Suppressor macrophage treated with lipopolysaccharide for 4 hours (primary cell): ENCODE measurements at regions not wholly inside any gene's neighbourhood (a gene's known extent, or its start where the extent isn't known, plus 50 kb on each side); places are given as distances from the start of the nearest gene placed in this dataset.

Experiments used
- DNase-seq: peaks from one replicate; pipeline ENCODE4 v3.0.0-alpha.2; 2020

GRCh38 chr14:87712396-87713090, 280.4 kb downstream of the GALC start:
- DNase-seq = no peak

DNA sequence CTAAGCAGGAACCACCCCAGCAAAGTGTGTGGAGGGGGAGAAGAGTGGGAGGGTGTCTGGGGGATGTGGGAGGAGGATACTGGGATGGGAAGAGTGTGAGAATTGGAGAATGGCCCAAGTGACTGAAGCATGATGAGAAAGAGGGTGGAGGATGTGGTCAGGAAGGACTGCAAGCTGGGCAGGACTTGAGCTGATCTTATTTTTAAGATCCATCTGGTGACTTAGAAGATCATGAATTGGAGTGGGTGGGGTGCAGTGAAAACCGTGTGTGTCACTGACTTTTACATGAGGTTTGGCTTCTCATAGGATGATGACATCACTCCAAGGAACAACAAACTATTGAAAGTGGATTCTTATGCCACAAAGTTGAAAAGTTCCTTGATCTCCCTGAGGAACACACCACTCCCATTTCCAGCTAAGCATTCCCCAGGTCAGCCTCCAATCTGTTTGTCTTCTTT, 287.5 kb downstream of the GALC start:
- DNase-seq = no peak

GRCh38 chr14:87698481-87698880, 294.5 kb downstream of the GALC start:
- DNase-seq = peak; percentile 5

DNA sequence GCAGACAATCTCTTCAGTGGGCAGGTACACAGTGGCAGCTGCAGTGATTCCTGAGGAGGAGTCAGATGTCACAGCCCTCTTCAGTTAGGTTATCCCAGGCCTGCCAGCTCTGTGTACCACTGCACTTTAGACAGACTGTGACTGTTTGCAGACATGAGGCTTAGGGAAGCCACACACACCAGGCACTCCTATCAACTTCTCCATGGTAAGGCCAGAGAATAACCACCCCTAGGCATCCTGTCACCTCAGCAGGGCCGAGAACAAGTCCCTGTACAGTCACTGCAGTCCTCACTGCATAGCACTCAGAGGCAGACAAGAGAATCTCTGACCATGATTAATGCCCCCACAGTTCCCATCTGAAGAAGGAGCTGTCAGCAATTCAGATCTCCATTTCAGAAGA, 296.5 kb downstream of the GALC start:
- DNase-seq = no peak

- no peak for DNase-seq
Observed at GRCh38 chr14:87691042-87691881, 301.7 kb downstream of the GALC start.

- no peak for DNase-seq
Observed at GRCh38 chr14:87690076-87690613, 302.8 kb downstream of the GALC start.

DNA sequence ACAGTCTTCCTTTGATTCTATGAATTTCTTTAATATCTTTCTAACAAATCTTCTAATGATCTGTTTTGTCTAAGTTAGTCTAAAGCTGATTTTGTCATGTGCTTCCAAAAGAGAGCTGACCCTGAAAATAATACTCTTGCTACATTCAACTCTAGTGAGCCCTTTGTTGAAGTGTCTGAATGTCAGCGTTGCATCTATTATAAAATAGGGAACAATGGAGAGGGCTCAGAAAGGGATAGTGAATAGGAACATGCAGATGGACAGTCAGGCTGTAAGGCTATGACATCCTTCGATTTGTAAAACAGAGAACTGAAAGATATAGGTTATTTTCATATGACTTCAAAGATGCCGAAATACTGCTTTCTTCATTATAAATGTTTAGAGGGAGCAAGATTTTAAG, 304.5 kb downstream of the GALC start:
- DNase-seq = no peak

DNA sequence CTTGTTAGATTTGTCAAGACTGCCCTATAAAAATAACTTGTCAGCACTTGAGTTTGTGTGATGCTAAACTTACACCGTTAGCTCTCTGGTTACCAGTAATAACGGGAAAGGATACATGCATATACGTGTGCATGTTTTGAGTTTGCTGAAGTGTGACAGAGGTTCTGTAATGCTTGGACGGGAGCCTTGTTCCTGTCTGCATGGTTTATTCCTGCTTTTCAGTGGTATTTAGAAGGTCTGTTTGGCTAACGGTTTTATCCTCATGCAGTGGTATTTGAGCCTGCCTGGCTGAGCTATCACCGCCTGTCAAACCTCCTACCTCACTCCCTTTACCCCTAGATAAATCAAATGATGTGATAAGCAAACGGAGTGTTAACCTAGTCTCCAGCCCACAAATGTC, 305.6 kb downstream of the GALC start:
- DNase-seq = no peak

- DNase-seq = no peak
Observed at GRCh38 chr14:87686746-87687145, 306.2 kb downstream of the GALC start.

DNA sequence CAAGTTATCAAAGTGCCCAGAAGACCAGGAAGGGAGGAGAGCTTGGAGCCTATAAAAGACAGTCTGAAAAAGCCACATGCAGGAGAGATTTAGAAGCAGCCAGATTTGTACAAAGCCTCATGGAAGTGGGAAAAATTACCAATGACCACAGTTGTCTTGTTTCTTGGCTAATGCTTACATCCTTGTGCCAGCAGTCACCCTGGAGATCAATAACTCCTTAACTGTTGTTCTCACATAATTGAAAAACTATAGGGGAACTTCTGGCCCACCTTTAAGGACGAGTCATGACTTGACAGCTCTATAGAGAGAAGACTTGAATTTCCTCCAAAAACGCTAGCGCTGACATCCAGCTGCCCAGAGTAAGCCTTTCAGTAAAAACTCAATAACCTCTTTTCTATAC, 313.1 kb downstream of the GALC start:
- DNase-seq = no peak

DNA sequence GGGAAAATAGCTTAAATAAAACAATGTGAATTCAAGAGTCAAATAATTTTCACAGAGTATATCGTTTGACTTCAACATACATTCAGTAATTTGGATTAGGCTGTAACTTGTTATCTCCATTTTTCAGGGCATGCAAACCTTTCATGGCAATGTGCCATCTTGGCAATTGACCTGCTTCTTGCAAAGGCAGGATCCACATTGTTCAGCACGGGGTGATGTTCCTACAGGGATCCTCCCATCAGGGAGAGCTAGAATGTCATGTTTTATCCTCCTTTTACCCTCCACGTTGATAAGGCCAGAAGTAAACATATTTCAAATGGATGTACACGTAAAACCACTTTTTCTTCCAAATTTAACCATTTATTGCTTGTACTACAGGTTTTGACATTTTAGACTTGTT, 314.4 kb downstream of the GALC start:
- no peak for DNase-seq

DNA sequence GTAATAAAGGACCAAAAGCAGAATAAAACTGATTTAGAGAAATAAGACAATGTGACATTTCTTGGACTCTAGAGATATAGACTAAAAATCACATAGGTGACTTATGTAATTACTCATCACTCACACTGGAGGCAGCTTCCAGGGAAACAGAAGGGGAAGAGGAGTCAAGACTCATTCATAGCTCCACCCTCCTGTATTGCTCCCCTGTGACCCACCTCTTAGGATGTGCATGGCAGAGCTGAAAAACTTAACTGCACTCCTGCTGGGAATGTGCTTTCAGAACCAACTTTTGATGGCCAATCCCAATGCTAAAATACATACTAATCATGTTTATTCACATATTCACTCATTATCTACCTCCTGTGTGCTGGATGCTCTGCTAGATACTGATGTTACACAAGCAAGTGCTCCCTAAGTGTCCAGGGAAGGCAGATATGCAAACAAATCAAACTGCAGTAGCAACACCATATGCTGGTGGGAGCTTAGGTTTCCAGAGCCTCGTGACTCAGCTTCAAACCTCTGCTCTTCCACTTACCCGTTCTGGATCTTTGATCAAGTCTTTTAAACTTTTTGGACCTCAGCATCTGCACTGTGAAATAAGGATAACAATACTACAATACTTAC, 316.1 kb downstream of the GALC start:
- DNase-seq = no peak

DNA sequence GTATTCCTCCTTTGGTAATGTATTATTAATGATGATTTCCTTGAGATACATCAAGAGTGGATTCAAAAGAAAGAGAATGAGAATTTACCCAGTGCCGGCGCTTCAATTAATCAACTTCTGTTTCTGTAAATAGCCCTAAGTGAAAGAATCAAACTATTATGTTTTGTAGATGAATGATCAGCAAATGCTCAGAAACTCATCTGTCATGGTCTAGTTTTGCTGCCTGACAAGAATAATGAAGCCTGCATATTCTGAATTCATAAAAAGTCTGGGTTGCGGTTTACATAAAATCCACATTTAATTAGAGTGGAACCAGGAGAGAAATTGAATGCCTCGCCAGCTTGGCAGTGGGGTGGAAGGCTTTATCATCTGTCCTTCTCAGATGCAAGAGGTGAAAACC, 325.3 kb downstream of the GALC start:
- no peak for DNase-seq

GRCh38 chr14:87656315-87656714, 336.7 kb downstream of the GALC start:
- no peak for DNase-seq

GRCh38 chr14:87652278-87652677, 340.7 kb downstream of the GALC start:
- no peak for DNase-seq

DNA sequence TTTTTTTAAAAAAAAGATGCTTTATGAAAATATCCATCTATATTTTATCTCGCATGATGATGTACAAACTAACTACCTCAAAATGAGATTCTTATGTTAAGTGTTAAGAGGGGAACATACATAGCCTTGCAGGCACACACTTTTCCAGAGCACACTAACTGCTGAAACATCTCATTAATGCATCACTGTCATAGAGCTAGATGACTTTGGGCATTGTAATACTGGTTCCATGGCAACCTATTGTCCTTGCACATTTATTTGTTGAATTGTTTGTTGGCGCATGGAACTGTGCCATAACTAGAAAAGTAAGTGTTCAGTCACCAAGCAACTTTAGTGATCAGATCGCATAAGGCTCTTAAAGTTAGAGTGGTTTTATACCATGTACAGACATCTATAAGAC, 348.3 kb downstream of the GALC start:
- no peak for DNase-seq

- DNase-seq = no peak
Observed at GRCh38 chr14:87643005-87643404, 350.0 kb downstream of the GALC start.

DNA sequence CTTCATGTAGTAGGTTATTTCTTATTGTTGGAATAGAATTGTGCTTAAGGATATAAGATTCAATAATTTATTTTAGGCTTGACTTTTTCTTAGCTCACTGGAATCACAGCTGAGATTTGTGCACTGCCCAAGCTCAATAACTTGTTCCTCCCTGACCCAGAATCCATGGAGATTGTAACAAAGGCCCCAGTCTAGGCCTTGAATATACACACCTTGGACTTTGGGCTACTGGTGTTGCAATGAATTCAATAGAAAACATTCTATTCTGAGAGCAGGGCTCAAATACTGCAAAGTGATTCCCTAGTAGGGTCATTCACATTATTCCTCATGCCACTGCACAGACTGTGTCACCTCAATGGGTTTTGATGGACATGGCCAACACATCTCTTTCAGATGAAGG, 352.4 kb downstream of the GALC start:
- DNase-seq = no peak

- no peak for DNase-seq
Observed at GRCh38 chr14:87638196-87638595, 354.8 kb downstream of the GALC start.

DNA sequence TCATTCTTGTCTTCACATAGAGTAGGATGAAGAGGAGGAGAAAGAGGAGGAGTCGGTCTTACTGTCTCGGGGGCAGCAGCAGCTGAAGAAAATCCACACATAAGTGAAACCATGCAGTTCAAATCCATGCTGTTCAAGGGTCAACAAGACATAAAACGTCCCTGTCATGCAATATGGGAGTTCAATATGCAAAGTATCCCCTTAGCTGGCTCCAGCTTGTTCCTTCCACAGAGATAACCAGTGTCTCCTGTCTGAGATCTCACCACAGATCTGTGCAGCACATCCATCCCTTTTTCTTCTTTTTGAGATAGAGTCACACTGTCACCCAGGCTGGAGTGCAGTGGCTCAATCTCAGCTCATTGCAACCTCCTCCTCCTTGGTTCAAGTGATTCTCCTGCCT, 357.5 kb downstream of the GALC start:
- no peak for DNase-seq

- no peak for DNase-seq
Observed at GRCh38 chr14:87632796-87633195, 360.2 kb downstream of the GALC start.

DNA sequence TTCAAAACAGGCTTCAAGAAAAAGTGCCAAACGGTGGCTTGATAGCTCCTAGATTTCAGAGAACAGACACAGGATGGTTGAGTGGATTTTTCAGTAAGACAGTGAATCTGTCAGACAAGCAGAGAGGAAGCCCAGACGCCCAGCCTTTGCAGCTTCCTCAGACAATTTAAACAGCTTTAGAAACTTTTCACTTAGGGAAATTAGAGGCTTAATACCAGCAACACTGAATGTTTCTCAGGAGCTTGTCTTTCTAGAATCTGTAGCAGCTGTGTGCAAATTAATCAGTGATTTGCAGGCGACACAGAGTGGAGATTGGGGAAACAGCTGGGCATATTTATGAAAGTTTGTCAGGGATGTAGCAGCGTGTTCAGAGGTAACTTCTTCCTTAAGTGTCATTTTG, 362.1 kb downstream of the GALC start:
- no peak for DNase-seq

GRCh38 chr14:87629788-87630187, 363.2 kb downstream of the GALC start:
- DNase-seq = no peak

DNA sequence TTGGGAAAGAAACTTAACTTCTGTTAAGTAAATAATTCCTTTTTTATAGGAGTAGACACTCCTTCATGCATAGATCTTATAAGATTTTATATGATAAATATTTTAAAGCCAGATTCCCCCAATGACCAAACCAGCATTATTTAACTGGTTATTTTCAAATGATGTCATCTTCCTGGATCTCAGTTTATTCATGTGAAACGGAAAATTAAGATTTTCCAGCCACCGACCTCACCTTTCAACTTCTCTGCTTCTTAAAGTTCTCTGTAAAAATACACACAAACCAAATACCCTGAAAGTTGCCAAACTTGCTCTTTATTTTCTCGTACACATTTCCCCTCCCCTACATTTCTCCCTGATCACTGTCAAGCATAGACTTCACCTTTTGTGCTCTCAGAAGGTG, 364.2 kb downstream of the GALC start:
- no peak for DNase-seq
